ENCODE measurements at regions not wholly inside any gene's neighbourhood (a gene's known extent, or its start where the extent isn't known, plus 50 kb on each side); places are given as distances from the start of the nearest gene placed in this dataset.

- no peak overlapping the region for H2AFZ ChIP-seq (ENCODE audit: low read length)
Observed at GRCh38 chr10:123259791-123260190, 105.6 kb downstream of the BUB3 start.

DNA sequence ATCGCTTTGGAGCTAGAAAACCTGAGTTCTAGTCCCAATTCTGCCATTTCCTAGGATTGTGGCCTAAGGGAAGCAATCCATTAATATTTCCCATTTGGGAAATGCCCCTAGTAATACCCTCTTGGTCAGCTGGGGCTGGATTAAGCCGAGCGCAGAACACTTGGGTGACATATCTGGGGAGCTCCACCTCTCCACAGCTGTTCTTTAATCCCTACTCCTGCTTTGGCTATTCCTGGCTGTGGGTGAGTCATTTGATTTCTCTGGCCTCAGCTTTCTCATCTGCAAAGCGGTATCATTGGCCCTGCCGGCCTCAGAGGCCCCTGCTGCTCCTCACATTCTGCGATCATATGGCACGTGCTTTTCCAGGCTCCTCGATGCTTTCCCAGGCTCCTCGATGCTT, 108.3 kb downstream of the BUB3 start:
- Histone ChIP-seq H3K9me2 (replicated peaks; ENCODE audit: low read depth, low read length) (no peaks in the 10 kb centered on the region), H3K79me2 (ENCODE audit: insufficient read depth, low read length) (no peaks in the 10 kb centered on the region), H3K4me3 (ENCODE audit: low read length, poor library complexity, severe bottlenecking) (no peak overlapping the region), H2AFZ (ENCODE audit: low read length) (no peak overlapping the region), H3K4me2 (ENCODE audit: low read depth, low read length, poor library complexity, severe bottlenecking) (no peak overlapping the region), H3K36me3 (ENCODE audit: insufficient read depth, low read length) (no peaks in the 10 kb centered on the region), H3K4me1 (ENCODE audit: insufficient read depth, low read length, poor library complexity, severe bottlenecking) (no peaks in the 10 kb centered on the region), H3K27me3 (ENCODE audit: insufficient read depth, low read length, poor library complexity, severe bottlenecking) (no peaks in the 10 kb centered on the region), H3K9me3 (ENCODE audit: insufficient read depth, low read depth, low read length) (no peaks in the 10 kb centered on the region), H3K9ac (ENCODE audit: low read depth, low read length, poor library complexity, severe bottlenecking) (no peak overlapping the region), H3F3A (ENCODE audit: low read depth) (no peaks in the 10 kb centered on the region), H4K20me1 (ENCODE audit: insufficient read depth, low read length, poor library complexity, severe bottlenecking) (no peaks in the 10 kb centered on the region)
- TF ChIP-seq CTCF (conservative IDR thresholded peaks at IDR 0.05; ENCODE audit: low read length) (no peak), EZH2phosphoT487 (IDR thresholded peaks at IDR 0.05; ENCODE audit: borderline replicate concordance) (no peak)

More at GRCh38 chr10:123259791-123260190, 105.6 kb downstream of the BUB3 start:
- Histone ChIP-seq H3K9me2 (replicated peaks; ENCODE audit: low read depth, low read length) (no peaks in the 10 kb centered on the region), H3F3A (ENCODE audit: low read depth) (no peaks in the 10 kb centered on the region), H3K4me1 (ENCODE audit: insufficient read depth, low read length, poor library complexity, severe bottlenecking) (no peaks in the 10 kb centered on the region), H3K4me2 (ENCODE audit: low read depth, low read length, poor library complexity, severe bottlenecking) (no peak overlapping the region), H4K20me1 (ENCODE audit: insufficient read depth, low read length, poor library complexity, severe bottlenecking) (no peaks in the 10 kb centered on the region), H3K79me2 (ENCODE audit: insufficient read depth, low read length) (no peaks in the 10 kb centered on the region), H3K36me3 (ENCODE audit: insufficient read depth, low read length) (no peaks in the 10 kb centered on the region), H3K9me3 (ENCODE audit: insufficient read depth, low read depth, low read length) (no peaks in the 10 kb centered on the region), H3K27me3 (ENCODE audit: insufficient read depth, low read length, poor library complexity, severe bottlenecking) (no peaks in the 10 kb centered on the region), H3K9ac (ENCODE audit: low read depth, low read length, poor library complexity, severe bottlenecking) (no peak overlapping the region), H3K4me3 (ENCODE audit: low read length, poor library complexity, severe bottlenecking) (no peak overlapping the region)
- TF ChIP-seq CTCF (conservative IDR thresholded peaks at IDR 0.05; ENCODE audit: low read length) (no peak), EZH2phosphoT487 (IDR thresholded peaks at IDR 0.05; ENCODE audit: borderline replicate concordance) (no peak)

GRCh38 chr10:123266971-123267370, 112.8 kb downstream of the BUB3 start:
- no peak overlapping the region for H2AFZ ChIP-seq (ENCODE audit: low read length)
- no peaks in the 10 kb centered on the region for H3F3A ChIP-seq (ENCODE audit: low read depth)
- H3K79me2 ChIP-seq (ENCODE audit: insufficient read depth, low read length) = no peaks in the 10 kb centered on the region
- no peak overlapping the region for H3K4me2 ChIP-seq (ENCODE audit: low read depth, low read length, poor library complexity, severe bottlenecking)
- H4K20me1 ChIP-seq (ENCODE audit: insufficient read depth, low read length, poor library complexity, severe bottlenecking) = no peaks in the 10 kb centered on the region
- H3K27me3 ChIP-seq (ENCODE audit: insufficient read depth, low read length, poor library complexity, severe bottlenecking) = no peaks in the 10 kb centered on the region
- H3K9me2 ChIP-seq (replicated peaks; ENCODE audit: low read depth, low read length) = no peaks in the 10 kb centered on the region
- H3K9me3 ChIP-seq (ENCODE audit: insufficient read depth, low read depth, low read length) = no peaks in the 10 kb centered on the region
- no peaks in the 10 kb centered on the region for H3K4me1 ChIP-seq (ENCODE audit: insufficient read depth, low read length, poor library complexity, severe bottlenecking)
- no peak for TF ChIP-seq CTCF (conservative IDR thresholded peaks at IDR 0.05; ENCODE audit: low read length)
- no peak overlapping the region for H3K4me3 ChIP-seq (ENCODE audit: low read length, poor library complexity, severe bottlenecking)
- no peaks in the 10 kb centered on the region for H3K36me3 ChIP-seq (ENCODE audit: insufficient read depth, low read length)
- H3K9ac ChIP-seq (ENCODE audit: low read depth, low read length, poor library complexity, severe bottlenecking) = no peak overlapping the region
